Memory B cell (primary cell): ENCODE measurements at regions not wholly inside any gene's neighbourhood (a gene's known extent, or its start where the extent isn't known, plus 50 kb on each side); places are given as distances from the start of the nearest gene placed in this dataset.

Experiments
- ATAC-seq: fragments of 150-1000 bp; cut with Tn5 transposase; 2 replicates; pipeline ENCODE4 v1.10.0; 2021; ENCODE audit warnings: low read depth, mild to moderate bottlenecking, moderate library complexity
- DNase-seq, 2 donors: peaks; one replicate each; pipeline ENCODE4 v3.0.0; 2022; ENCODE audit warnings: low spot score in 2 of 2
- H3K27ac Mint-ChIP-seq: one replicate; pipeline ENCODE4 v1.8.0; 2022; ENCODE audit warnings: mild to moderate bottlenecking, moderate library complexity, mixed read lengths
- H3K27me3 Mint-ChIP-seq: one replicate; pipeline ENCODE4 v1.8.0; 2022; ENCODE audit warnings: mixed read lengths
- H3K36me3 Mint-ChIP-seq: one replicate; pipeline ENCODE4 v1.8.0; 2022; ENCODE audit warnings: mild to moderate bottlenecking, mixed read lengths
- H3K4me1 Mint-ChIP-seq: one replicate; pipeline ENCODE4 v1.8.0; 2022; ENCODE audit warnings: mixed read lengths
- H3K4me3 Mint-ChIP-seq: one replicate; pipeline ENCODE4 v1.8.0; 2022; ENCODE audit warnings: mild to moderate bottlenecking, moderate library complexity, mixed read lengths
- H3K9me3 Mint-ChIP-seq: one replicate; pipeline ENCODE4 v1.8.0; 2022; ENCODE audit warnings: mixed read lengths

DNA sequence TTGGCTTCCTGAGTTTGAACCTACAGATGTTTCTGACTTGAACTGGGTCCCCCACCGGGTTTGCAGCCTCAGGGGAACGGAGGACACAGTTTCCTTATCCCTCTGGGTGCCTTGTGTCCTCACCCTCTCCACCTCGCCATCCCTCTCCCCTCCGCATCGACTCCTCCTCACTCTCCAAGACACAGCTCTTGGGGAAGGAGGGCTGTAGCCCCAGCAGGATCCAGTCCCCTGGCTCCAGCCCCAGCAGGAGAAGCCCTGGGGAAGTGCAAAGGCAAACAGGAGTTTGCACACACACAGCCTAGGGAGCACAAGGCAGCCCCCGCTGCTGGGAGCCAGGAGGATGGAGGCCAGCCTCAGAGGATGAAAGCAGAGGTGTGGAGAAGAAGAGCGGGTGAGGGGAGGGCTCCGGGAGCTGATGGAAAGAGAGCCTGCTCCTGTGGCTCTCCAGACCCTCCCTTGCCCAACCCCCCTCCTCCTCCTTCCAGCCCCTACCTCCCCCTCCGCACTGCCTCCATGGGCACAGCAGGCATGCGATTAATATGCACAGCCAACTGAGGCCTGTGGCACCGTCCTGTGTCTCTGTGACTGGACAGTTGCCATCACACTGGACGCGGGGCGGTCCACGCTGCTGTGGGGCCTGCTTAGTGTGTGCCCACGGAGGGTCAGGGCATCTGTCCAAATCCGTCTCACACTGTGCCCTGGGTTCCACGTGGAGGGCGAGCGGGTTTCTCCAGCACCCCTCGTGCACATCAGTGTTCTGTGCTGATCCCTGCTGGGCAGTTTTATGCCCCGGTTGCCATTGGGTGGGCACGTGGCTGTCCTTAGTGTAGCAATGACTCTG is 193.7 kb upstream of the DIO3 start:
- Mint-ChIP-seq H3K4me1 (no peaks in the 10 kb centered on the region), H3K4me3 (no peak overlapping the region), H3K36me3 (peaks cover 2% of the 10 kb centered on the region), H3K27me3 (peaks cover 10% of the 10 kb centered on the region), H3K27ac (no peak overlapping the region), H3K9me3 (peaks cover 4% of the 10 kb centered on the region)
- ATAC-seq (no peak), DNase-seq (no peak)

DNA sequence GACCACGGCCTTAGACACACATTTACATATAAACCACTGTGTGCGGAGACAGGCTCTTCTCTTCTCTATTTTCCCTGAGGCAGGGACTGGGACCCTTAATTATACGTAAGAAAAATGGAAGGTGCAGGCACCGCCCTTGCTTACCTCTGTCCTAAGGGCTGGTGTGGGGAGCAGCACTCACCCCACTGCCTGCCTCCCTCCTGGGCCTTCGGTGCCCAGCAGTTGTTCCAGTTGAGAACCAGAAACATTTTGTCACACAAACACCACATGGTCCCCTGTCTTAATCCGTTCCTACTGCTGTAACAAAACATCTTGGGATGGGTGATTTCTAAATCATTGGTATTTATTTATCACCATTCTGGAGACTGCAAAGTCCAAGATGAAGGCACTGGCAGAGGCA is 192.7 kb upstream of the DIO3 start:
- DNase-seq, result no peak
- ATAC-seq, result no peak
- H3K36me3 Mint-ChIP-seq, result no peaks in the 10 kb centered on the region
- H3K4me1 Mint-ChIP-seq, result no peaks in the 10 kb centered on the region
- H3K4me3 Mint-ChIP-seq, result no peak overlapping the region
- H3K27ac Mint-ChIP-seq, result no peak overlapping the region
- H3K9me3 Mint-ChIP-seq, result no peaks in the 10 kb centered on the region
- H3K27me3 Mint-ChIP-seq, result peaks cover 1% of the 10 kb centered on the region

DNA sequence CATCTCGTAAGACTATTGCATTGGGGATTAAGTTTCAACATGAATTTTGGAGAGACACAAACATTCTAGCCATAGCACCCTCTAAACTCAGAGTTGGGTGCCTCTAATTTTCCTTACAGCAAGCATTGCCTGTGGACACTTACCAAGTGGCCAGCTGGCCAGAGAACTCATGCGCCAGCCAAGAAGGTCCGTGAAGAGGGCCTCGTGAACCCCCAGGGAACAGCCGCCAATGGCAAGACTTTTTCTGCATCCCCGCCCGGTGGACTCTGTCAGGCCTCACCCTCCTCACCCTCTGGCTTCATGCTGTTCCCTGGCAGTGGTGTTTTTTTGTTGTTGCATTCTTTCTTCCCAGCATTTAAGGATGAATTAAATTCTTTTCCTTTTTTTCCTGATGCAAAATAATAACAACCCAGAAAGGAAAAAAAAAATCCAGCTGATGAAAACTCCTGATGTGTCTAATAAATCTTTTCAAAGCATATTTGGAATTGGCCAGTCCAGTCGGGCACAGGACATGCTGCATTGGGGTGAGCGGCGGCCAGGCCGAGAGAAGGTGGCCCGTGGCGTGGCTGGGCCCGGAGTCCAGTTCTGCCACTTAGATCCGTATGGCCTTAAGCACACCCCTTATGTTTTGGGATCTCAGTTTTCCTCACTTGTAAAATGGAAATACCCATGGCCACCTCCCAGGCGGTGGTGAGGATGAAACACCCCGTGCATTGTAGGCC is 191.9 kb upstream of the DIO3 start:
- H3K4me3 Mint-ChIP-seq, result no peak overlapping the region
- H3K4me1 Mint-ChIP-seq, result no peaks in the 10 kb centered on the region
- ATAC-seq, result no peak
- no peaks in the 10 kb centered on the region for H3K36me3 Mint-ChIP-seq
- H3K27me3 Mint-ChIP-seq, result peaks cover 2% of the 10 kb centered on the region
- H3K9me3 Mint-ChIP-seq, result no peaks in the 10 kb centered on the region
- no peak for DNase-seq
- H3K27ac Mint-ChIP-seq, result no peak overlapping the region

DNA sequence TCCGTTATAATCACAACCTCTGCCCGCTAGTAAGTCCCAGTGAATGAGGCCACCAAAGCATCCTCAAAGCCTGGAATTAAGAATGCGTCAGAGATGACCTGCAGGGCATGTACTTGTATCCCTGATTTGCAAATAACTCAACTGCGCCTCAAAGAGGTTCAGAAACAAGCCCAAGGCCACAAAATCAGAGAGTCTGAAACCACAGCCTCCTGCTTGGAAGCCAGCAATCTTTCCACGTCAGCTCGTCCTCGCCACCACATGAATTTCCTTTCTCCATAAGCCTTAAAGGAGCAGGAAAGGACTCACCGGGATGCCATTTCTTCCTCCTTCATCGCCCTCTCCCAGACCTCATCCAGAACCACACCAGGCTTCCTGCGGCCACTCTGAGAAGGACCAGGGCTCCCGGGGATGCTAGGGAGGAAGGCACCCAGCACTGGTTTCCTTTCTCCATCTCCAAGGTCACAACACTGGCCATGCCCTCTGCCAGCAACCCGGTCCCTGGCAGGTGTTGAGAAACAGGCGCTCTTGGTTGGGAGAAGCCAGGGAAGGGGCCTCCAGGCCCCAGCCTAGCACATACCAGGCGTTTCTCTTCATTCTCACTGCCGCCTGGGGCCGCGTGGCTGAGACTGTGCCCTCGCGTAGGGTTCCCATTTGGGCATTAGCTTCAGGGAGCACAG is 191.2 kb upstream of the DIO3 start:
- Mint-ChIP-seq H3K27ac (no peak overlapping the region), H3K9me3 (no peaks in the 10 kb centered on the region), H3K4me3 (no peak overlapping the region), H3K4me1 (no peaks in the 10 kb centered on the region), H3K36me3 (no peaks in the 10 kb centered on the region), H3K27me3 (peaks cover 2% of the 10 kb centered on the region)
- DNase-seq (no peak), ATAC-seq (no peak)

DNA sequence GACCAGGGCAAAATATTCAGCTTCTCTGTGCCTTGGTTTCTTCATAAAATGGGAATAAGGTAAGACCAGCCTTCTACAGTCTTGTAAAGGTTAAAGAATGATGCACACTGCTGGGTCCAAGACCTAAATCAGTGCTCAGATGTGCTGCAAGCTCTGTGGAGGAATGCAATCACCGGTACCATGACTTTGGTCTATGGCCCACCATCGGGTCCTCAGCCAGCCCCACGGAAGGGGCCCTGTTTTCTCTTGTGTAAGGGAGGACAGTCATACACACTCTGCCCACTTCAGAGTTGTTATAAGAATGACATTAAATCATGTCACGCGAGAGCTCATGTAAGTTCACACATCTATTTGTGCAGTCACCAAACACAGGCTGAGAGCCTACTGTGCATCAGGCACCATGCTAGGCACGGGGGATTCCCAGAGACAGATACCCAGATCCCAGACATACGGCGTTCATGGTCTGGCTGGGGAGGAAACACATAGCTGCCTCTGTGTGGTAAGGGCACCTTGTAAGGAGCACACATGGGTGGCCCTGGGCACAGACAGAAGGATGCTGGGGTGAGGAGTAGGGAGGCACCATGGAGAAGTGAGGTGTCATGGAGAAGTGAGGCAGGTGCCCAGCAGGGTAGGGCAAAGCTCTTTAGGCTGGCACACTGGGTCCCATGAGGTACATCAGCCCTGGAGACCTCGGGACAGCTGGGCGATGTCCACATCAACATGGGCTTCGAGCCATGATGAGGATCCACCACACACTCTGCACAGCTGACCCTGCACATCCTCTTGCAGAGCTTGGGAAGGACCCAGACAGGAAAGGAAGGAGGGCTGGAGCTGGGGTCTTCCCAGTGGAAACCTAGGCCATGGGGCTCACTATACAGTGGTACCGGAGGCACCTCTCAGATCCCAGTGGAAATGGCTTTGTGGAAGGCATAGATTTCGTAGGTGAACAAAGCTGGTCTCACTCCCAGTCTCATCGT is 190.4 kb upstream of the DIO3 start:
- peaks cover 2% of the 10 kb centered on the region for H3K27me3 Mint-ChIP-seq
- peaks cover 2% of the 10 kb centered on the region for H3K9me3 Mint-ChIP-seq
- no peaks in the 10 kb centered on the region for H3K4me1 Mint-ChIP-seq
- no peak for ATAC-seq
- no peak overlapping the region for H3K4me3 Mint-ChIP-seq
- no peak overlapping the region for H3K27ac Mint-ChIP-seq
- H3K36me3 Mint-ChIP-seq, result no peaks in the 10 kb centered on the region
- DNase-seq, result no peak

DNA sequence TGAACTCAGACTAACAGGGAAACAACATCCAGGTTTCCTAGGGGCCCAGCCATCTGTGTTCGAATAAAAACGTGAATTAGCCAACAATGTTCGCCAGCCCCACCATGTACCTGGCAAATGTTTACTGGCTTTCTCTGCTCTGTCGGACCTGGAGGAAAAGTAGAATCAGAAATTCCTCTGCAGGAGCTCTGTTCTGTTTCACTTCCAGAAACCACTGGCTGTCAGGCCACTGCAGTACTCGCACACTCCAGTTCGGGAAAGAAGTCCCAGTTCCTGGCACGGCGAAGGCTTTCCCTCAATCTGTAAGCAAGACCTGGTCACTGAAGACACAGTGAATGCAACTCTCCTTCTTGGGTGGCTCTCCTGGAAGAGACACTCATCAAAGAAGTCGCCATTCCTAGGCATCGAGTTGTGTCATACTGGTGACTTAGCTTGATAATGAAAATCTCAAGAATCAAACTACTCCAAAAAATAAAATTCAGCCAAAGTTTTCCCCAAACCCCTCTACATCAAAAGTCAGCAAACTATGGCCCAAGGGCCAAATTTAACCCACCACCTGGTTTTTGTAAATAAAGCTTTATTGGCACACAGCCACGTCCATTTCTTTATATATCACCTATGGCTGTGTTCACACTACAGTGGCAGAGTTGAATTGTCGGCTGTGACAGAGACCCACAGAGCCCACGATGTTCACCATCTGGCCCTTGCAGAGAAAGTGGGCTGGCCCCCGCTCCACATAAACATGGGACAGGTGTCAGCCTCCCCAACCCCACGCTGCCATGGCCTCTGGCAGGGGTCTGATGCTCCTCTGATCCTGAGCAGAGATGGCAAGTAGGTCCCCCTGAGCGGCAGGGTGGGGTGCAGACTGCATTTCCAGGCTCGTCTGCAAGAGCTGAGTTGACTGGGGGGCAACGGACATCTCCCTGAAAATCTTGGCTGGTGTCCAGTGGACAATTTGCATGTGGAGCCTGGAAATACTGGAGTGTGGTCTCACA is 189.2 kb upstream of the DIO3 start:
- Mint-ChIP-seq H3K27ac (no peak overlapping the region), H3K9me3 (peaks cover 3% of the 10 kb centered on the region), H3K27me3 (peaks cover 2% of the 10 kb centered on the region), H3K4me1 (no peaks in the 10 kb centered on the region), H3K36me3 (no peaks in the 10 kb centered on the region), H3K4me3 (no peak overlapping the region)
- DNase-seq (no peak), ATAC-seq (no peak)

DNA sequence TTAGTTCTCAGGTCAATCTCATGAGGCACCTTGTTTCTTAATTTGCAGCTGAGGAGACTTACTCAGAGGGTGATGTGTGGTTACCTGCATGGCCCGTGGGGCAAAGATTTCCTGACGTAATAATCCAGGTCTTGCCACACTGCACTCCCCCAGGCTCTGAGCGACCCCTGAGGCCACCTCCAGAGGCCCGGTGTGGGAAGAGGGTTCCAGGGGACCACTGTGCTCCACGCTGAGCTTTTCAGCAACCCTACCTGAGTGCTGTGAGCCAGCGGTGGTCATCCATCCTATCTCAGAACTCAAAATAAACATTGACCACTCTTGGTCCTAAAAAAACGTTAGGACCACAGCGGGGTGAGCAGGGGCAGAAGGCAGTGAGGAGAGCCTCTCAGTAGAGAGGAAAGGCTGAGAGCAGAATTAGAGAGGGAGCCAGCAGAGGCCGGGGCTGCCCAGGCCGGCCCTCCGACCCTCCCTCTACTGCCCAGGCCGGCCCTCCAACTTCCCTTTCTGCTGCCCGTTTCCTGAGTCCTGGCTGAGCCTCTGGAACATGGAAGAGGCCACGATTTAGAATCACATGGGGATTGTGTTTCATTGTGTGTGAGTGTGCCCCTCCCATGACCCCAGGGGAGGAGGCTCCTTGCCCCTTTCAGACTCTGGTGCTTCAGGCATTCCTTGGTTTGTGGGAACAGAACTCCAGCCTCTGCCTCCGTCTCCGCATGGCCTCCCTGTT is 188.2 kb upstream of the DIO3 start:
- Mint-ChIP-seq H3K4me3 (no peak overlapping the region), H3K4me1 (no peaks in the 10 kb centered on the region), H3K27ac (no peak overlapping the region), H3K9me3 (peaks cover 3% of the 10 kb centered on the region), H3K27me3 (peaks cover 2% of the 10 kb centered on the region), H3K36me3 (no peaks in the 10 kb centered on the region)
- ATAC-seq (no peak), DNase-seq (no peak)

DNA sequence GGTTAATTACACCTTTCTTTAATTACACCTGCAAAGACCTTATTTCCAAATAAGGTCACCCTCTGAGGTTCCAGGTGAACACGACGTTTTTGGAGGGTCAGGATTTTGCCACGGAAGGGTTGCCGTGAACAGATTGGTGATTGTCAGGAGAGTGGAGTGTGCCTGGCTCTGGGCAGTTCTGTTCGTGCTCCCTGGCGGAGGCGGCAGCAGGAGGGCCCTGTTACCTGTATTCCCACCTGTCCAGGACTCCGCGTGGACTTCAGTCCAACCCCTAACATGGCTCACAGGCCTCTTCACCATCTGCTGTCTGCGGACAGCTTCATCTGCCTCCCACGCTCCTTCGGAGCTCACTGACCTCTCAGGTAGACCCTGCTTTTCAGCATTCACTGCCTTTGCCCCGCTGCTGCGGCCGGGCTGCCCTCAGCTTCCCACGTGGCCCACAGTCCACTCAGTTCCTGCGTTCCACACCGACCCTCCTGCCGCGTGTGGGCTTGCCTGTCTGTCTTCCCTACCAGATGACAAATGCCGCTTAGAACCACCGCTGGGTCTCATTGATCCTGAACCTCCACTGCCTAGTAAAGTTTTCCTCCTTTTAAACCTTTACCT is 187.5 kb upstream of the DIO3 start:
- no peak for DNase-seq
- Mint-ChIP-seq H3K4me1 (no peaks in the 10 kb centered on the region), H3K27ac (no peak overlapping the region), H3K27me3 (peaks cover 2% of the 10 kb centered on the region), H3K36me3 (no peaks in the 10 kb centered on the region), H3K4me3 (no peak overlapping the region), H3K9me3 (peaks cover 3% of the 10 kb centered on the region)
- ATAC-seq, result no peak

DNA sequence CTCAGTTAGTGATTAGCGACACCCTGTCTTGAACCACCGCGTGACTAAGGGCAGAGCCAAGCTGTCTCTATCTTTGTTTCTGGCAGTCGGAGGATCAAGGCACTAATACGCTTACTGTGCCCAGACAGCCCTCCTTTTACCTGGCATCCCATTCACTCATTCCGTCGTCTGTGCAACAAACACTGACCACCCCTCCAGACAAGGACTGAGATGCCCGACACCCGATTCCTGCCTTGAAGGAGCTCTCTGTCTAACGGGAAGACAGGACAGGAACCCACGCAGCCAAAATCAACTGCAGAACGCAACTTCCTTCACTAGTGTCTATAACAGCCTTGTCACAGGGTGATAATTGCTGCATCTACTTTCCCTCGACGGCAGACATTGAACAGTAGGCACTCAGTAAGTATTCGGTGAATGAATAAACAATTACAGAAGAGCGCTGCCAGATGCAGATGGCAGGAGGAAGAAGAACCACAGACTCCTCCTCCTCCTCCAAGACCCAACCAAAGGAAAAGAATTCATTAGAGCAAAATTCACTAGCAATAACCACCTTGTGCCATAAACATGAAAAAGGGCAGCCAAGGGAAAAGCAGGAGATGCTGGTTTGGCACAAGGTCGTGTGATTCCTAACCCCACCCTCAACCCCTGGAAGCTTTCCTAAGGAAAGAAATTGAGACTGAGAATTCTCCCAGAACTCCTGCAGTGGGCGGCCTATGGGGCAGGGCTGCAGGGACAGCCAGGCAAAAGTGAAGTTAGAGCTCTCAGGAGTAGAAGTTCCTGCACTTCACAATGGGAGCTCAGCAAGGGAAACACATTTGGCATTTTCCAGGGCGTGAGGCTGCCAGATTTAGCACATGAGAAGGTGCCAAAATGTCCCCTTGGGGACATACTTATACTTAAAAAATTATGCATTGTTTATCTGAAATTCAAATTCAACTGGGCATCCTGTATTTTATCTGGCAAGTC is 186.6 kb upstream of the DIO3 start:
- Mint-ChIP-seq H3K27me3 (peaks cover 2% of the 10 kb centered on the region), H3K36me3 (no peaks in the 10 kb centered on the region), H3K27ac (no peak overlapping the region), H3K4me3 (no peak overlapping the region), H3K4me1 (no peaks in the 10 kb centered on the region), H3K9me3 (peaks cover 3% of the 10 kb centered on the region)
- ATAC-seq (no peak), DNase-seq (no peak)

DNA sequence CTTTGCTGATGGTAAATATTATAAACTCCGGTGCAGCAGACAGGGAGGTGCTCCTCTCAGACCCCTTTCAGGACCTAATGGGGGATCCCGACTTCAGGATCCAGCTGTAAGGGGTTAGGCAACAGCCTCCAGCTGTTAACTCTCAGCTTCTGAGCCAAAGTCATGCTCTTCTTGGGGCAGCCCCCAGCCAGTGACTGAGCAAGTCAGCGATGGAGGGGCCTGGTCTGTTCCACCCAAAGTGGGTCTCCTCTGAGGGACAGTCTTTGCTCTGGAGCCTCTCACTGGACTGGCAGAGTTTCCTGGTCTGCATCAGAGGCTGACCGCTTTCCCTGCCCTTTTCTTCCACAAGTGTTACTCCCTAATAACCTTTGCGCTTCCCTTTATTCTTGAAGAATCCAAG is 184.2 kb upstream of the DIO3 start:
- no peak overlapping the region for H3K4me3 Mint-ChIP-seq
- H3K4me1 Mint-ChIP-seq, result no peaks in the 10 kb centered on the region
- peaks cover 2% of the 10 kb centered on the region for H3K27me3 Mint-ChIP-seq
- ATAC-seq, result no peak
- H3K27ac Mint-ChIP-seq, result no peak overlapping the region
- no peaks in the 10 kb centered on the region for H3K36me3 Mint-ChIP-seq
- peaks cover 4% of the 10 kb centered on the region for H3K9me3 Mint-ChIP-seq
- no peak for DNase-seq

DNA sequence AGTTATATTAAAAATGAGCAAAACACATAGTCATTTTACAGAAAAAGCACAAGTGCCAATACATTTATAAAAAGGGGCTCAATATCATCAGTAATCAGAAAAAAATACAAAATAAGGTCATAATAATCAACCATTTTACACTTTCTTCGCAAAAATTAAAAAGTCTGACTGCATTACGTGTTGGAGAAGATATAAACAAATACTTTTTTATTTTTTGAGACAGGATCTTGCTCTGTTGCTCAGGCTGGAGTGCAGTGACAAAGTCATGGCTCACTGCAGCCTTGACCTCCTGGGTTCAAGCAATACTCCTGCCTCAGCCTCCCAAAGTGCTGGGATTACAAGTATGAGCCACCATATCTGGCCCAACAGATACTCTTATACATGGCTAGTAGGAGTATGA is 181.5 kb upstream of the DIO3 start:
- no peak overlapping the region for H3K4me3 Mint-ChIP-seq
- DNase-seq (no peak), ATAC-seq (no peak)
- H3K27ac Mint-ChIP-seq, result no peak overlapping the region
- no peaks in the 10 kb centered on the region for H3K36me3 Mint-ChIP-seq
- peaks cover 12% of the 10 kb centered on the region for H3K9me3 Mint-ChIP-seq
- H3K27me3 Mint-ChIP-seq, result no peaks in the 10 kb centered on the region
- H3K4me1 Mint-ChIP-seq, result no peaks in the 10 kb centered on the region
